ENCODE measurements at regions not wholly inside any gene's neighbourhood (a gene's known extent, or its start where the extent isn't known, plus 50 kb on each side); places are given as distances from the start of the nearest gene placed in this dataset.

- TF ChIP-seq GATA2 (IDR thresholded peaks at IDR 0.05; ENCODE audit: low read depth, low read length) (no peak), GATA3 (IDR thresholded peaks at IDR 0.05; ENCODE audit: low read depth, low read length) (no peak)
Observed at GRCh38 chr6:2360126-2360525, 114.7 kb upstream of the GMDS start.
